ENCODE measurements at regions not wholly inside any gene's neighbourhood (a gene's known extent, or its start where the extent isn't known, plus 50 kb on each side); places are given as distances from the start of the nearest gene placed in this dataset.

- no peaks in the 10 kb centered on the region for H3K36me3 ChIP-seq (replicated peaks in 1 of 2; ENCODE audit: control insufficient read depth in 1 of 2, insufficient read depth in 2 of 2, low read length in 2 of 2)
- H3K27me3 Mint-ChIP-seq (ENCODE audit: low read depth in 3 of 3), result peaks cover 5 to 11% (median 6%) of the 10 kb centered on the region in 3 donors
- H3K4me3 ChIP-seq (replicated peaks in 1 of 3; ENCODE audit: low read depth in 2 of 3, low read length in 3 of 3), result no peak overlapping the region
Measured at GRCh38 chr18:77337604-77338003, 88.0 kb downstream of the GALR1 start.

GRCh38 chr18:77339093-77339492, 89.4 kb downstream of the GALR1 start:
- H3K36me3 Mint-ChIP-seq, result no peaks in the 10 kb centered on the region
- peaks cover 0 to 20% (median 6%) of the 10 kb centered on the region in 7 donors for H3K9me3 Mint-ChIP-seq
- WGBS (ENCODE audit: insufficient coverage), result 63% methylated on average over 3 of the region's 6 CpGs
- H3K4me1 ChIP-seq (ENCODE audit: control insufficient read depth in 1 of 2, insufficient read depth in 2 of 2, low read length in 2 of 2), result no peaks in the 10 kb centered on the region
- no peak overlapping the region for H3K9ac ChIP-seq (ENCODE audit: insufficient read depth, low read length, poor library complexity, severe bottlenecking)
- H3K27ac Mint-ChIP-seq, result no peak overlapping the region
- H2AFZ ChIP-seq (ENCODE audit: insufficient read depth, low read depth, low read length, poor library complexity, severe bottlenecking), result no peak overlapping the region
- intact Hi-C loops (cut with micrococcal nuclease), result no loop called here
- TF ChIP-seq, protein P1, sequence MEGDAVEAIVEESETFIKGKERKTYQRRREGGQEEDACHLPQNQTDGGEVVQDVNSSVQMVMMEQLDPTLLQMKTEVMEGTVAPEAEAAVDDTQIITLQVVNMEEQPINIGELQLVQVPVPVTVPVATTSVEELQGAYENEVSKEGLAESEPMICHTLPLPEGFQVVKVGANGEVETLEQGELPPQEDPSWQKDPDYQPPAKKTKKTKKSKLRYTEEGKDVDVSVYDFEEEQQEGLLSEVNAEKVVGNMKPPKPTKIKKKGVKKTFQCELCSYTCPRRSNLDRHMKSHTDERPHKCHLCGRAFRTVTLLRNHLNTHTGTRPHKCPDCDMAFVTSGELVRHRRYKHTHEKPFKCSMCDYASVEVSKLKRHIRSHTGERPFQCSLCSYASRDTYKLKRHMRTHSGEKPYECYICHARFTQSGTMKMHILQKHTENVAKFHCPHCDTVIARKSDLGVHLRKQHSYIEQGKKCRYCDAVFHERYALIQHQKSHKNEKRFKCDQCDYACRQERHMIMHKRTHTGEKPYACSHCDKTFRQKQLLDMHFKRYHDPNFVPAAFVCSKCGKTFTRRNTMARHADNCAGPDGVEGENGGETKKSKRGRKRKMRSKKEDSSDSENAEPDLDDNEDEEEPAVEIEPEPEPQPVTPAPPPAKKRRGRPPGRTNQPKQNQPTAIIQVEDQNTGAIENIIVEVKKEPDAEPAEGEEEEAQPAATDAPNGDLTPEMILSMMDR (IDR thresholded peaks at IDR 0.05), result no peak
- H3K27me3 Mint-ChIP-seq (ENCODE audit: low read depth in 3 of 3), result peaks cover 5 to 11% (median 7%) of the 10 kb centered on the region in 3 donors
- no peaks in the 10 kb centered on the region for H3K4me1 Mint-ChIP-seq
- H3K4me2 ChIP-seq (replicated peaks; ENCODE audit: extremely low read depth, low read length, poor library complexity, severe bottlenecking), result no peak overlapping the region
- no peaks in the 10 kb centered on the region for H3K9me3 ChIP-seq (replicated peaks in 1 of 2; ENCODE audit: control insufficient read depth in 1 of 2, insufficient read depth in 1 of 2, low read length in 2 of 2)
- no peak for DNase-seq
- no peak overlapping the region for H3K27ac ChIP-seq (ENCODE audit: low read depth in 1 of 2, low read length in 2 of 2)
- no peaks in the 10 kb centered on the region for H3K36me3 ChIP-seq (replicated peaks in 1 of 2; ENCODE audit: control insufficient read depth in 1 of 2, insufficient read depth in 2 of 2, low read length in 2 of 2)
- no peaks in the 10 kb centered on the region for H3K79me2 ChIP-seq (ENCODE audit: insufficient read depth, low read length)
- no peaks in the 10 kb centered on the region for H3K27me3 ChIP-seq (ENCODE audit: control insufficient read depth in 2 of 2, insufficient read depth in 2 of 2, low read length in 2 of 2)
- no peak overlapping the region for H3K4me3 ChIP-seq (replicated peaks in 1 of 3; ENCODE audit: low read depth in 2 of 3, low read length in 3 of 3)
- no peaks in the 10 kb centered on the region for H4K20me1 ChIP-seq (ENCODE audit: insufficient read depth, low read length)
- H3K4me3 Mint-ChIP-seq, result no peak overlapping the region

More at GRCh38 chr18:77337604-77338003, 88.0 kb downstream of the GALR1 start:
- Mint-ChIP-seq H3K27ac (no peak overlapping the region), H3K4me1 (no peaks in the 10 kb centered on the region), H3K36me3 (no peaks in the 10 kb centered on the region), H3K9me3 (peaks cover 0 to 20% (median 6%) of the 10 kb centered on the region in 7 donors), H3K4me3 (no peak overlapping the region)
- Histone ChIP-seq H2AFZ (ENCODE audit: insufficient read depth, low read depth, low read length, poor library complexity, severe bottlenecking) (no peak overlapping the region), H3K79me2 (ENCODE audit: insufficient read depth, low read length) (no peaks in the 10 kb centered on the region), H3K4me1 (ENCODE audit: control insufficient read depth in 1 of 2, insufficient read depth in 2 of 2, low read length in 2 of 2) (no peaks in the 10 kb centered on the region), H4K20me1 (ENCODE audit: insufficient read depth, low read length) (no peaks in the 10 kb centered on the region), H3K27ac (ENCODE audit: low read depth in 1 of 2, low read length in 2 of 2) (no peak overlapping the region), H3K27me3 (ENCODE audit: control insufficient read depth in 2 of 2, insufficient read depth in 2 of 2, low read length in 2 of 2) (no peaks in the 10 kb centered on the region), H3K9ac (ENCODE audit: insufficient read depth, low read length, poor library complexity, severe bottlenecking) (no peak overlapping the region), H3K4me2 (replicated peaks; ENCODE audit: extremely low read depth, low read length, poor library complexity, severe bottlenecking) (no peak overlapping the region), H3K9me3 (replicated peaks in 1 of 2; ENCODE audit: control insufficient read depth in 1 of 2, insufficient read depth in 1 of 2, low read length in 2 of 2) (no peaks in the 10 kb centered on the region)
- WGBS (ENCODE audit: insufficient coverage), result 75% methylated on average over 4 of the region's 7 CpGs
- intact Hi-C loops (cut with micrococcal nuclease), result no loop called here
- DNase-seq, result no peak
- TF ChIP-seq, protein P1 (IDR thresholded peaks at IDR 0.05), result no peak
